Mucosa of gallbladder (tissue), 1 donor: ENCODE measurements at regions not wholly inside any gene's neighbourhood (a gene's known extent, or its start where the extent isn't known, plus 50 kb on each side); places are given as distances from the start of the nearest gene placed in this dataset.

Experiments used
- DNase-seq: peaks from one replicate; pipeline ENCODE4 v3.0.0-alpha.2; 2020; ENCODE audit warnings: low spot score
- donor health status: DM: no; HTN: no; CAD: no.

DNA sequence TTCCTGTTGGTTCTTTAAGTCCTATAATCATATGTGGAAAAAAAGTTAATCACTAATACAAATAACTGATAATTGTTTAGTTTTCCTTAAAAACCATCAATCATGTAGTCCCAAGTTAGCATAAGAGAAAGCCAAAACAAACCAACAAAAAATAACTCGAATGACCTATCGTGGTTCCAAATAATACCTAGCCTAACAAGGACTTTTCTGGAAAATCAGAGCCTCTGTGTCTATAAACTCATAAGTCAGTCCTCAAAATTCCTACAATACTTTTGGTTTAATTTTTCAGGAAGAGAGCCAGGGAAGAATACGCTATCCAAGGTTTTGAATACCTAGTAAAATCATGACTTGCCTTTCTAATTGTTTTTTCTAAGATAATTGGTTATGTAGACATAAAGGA is 975.3 kb upstream of the SOX9 start:
- DNase-seq, result no peak

GRCh38 chr17:71147906-71148305 is 972.9 kb upstream of the SOX9 start:
- DNase-seq, result no peak

DNA sequence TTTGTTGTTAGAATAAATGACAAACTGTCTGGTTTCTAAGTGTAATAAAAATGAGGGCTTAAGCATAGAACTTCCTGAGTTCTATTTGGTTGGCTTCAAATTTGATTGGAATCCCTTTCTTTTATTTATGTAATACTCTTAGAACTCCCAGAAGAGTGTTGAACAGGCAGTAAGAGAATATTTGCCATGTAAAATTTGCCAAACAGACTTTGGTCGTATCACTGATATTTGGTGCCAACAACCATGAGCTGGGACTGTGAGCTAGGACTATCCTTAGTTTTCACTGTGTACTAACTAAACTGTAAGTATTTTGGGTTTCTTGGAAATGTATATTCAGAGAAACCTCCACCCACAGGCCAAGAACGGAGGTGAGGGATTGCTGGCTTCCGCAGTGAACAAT is 971.2 kb upstream of the SOX9 start:
- no peak for DNase-seq

DNA sequence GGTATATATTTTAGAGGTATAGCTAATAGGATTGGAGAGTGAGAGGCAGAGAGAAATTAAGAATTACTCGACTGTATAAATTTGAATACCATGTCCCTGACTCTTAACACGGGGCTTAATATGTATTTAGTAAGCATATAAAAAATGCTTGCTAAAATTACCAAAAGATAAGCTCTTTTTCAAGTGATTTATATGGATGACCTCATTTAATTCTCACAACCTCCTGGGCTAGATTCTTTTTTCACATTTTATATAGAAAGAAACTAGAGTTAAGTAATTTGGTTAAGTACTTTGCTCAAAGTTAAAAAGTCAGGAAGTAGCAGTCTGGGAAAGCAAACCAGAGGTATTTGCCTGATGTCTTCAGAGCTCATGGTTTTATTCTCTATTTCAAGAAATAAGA is 963.5 kb upstream of the SOX9 start:
- no peak for DNase-seq

GRCh38 chr17:71158437-71158836 is 962.4 kb upstream of the SOX9 start:
- no peak for DNase-seq

- peak; percentile 74 for DNase-seq
These were observed 957.6 kb upstream of the SOX9 start for GRCh38 chr17:71163121-71163812.

GRCh38 chr17:71163813-71164122 is 957.1 kb upstream of the SOX9 start:
- DNase-seq, result no peak

- no peak for DNase-seq
These were observed 956.3 kb upstream of the SOX9 start for GRCh38 chr17:71164561-71164960.

GRCh38 chr17:71166311-71166710 is 954.5 kb upstream of the SOX9 start:
- DNase-seq, result no peak

GRCh38 chr17:71168053-71168741 is 952.6 kb upstream of the SOX9 start:
- no peak for DNase-seq

DNA sequence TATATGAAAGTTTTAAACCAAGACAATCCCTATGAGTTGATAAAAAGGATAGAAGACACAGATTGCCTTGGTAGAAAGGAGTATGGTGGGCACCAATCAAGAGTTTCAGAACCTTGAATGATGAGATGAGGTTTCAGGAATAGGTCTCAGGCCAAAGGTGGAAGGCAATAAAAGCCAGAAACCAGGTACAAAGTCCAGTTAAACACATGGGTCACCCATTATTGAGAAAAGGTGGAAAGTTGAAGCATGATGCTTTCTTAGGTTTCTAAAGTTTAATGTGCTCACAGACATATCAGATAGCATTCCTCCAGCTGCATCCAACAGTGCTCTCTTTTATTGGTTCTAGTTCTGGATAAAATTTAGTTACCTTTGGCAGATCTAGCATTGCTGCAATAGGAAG is 950.8 kb upstream of the SOX9 start:
- no peak for DNase-seq

DNA sequence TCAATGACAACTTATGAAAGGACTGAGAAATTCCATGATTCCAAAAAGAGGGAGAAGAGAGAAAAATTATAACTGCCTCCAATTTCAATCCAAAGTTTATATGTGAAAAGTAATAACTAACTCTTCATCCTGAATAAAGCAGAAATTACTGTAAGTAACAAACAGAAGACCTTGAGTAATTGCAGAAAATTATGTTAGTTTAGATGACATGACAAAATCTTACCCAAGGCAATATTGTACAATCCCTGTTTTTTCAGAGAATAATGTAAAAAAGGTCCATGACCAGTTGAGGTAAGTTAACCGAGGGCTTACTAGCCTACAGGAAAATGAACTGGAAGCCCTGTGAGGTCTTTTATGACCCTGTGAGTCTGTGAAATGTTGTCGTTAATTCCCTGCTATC is 949.5 kb upstream of the SOX9 start:
- no peak for DNase-seq

- DNase-seq, result no peak
These were observed 946.8 kb upstream of the SOX9 start for GRCh38 chr17:71173991-71174390.

GRCh38 chr17:71176331-71176730 is 944.5 kb upstream of the SOX9 start:
- no peak for DNase-seq

GRCh38 chr17:71176928-71177443 is 943.8 kb upstream of the SOX9 start:
- no peak for DNase-seq

GRCh38 chr17:71180801-71181385 is 939.9 kb upstream of the SOX9 start:
- no peak for DNase-seq

DNA sequence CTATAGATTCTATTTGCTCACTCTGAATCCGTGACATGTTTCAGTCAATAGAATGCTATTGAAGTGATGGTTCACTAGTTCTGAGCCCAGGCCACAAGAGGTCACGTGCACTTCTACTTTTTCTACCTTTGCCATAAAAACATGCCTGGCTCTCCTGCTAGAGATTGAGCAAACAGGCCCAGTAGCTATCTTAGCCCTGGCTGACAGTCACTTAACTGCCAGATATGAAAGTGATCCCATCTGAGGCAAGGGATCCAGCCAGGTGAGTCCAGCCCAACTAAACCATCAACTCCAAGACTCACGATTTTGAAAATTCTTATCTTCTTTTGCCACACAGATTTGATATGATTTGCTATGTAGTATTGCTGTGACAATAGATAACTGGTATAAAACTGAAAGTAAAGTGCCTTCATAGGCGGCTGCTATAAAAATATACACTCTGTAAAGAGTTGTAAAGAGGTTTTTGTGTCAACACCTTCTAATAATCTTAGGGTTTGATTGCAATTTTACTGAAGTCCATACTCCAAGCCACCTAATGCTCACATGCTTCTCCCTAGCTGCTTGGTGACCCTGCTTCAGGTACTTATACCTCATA is 937.7 kb upstream of the SOX9 start:
- DNase-seq, result no peak

DNA sequence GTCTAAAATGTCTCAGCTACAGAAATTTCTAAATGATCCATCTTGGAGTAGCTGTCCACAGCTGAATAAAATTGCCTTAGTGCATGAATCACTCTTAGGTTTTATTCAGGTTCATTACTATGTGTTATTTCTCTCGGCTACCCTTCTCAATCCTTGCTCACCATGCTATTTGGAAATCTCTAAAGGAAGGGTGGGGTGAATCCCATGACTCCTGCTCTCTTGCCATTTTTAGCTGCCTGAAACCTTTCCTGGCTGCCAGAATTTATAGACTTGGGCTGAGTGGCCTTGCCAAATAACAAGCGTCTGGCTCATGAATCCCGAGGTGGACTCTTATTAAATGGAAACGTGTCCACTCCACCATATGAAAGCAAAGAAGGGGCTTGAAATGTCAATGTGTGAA is 936.1 kb upstream of the SOX9 start:
- DNase-seq, result no peak

- no peak for DNase-seq
These were observed 933.5 kb upstream of the SOX9 start for GRCh38 chr17:71187145-71187878.

GRCh38 chr17:71188811-71189492 is 931.9 kb upstream of the SOX9 start:
- no peak for DNase-seq

DNA sequence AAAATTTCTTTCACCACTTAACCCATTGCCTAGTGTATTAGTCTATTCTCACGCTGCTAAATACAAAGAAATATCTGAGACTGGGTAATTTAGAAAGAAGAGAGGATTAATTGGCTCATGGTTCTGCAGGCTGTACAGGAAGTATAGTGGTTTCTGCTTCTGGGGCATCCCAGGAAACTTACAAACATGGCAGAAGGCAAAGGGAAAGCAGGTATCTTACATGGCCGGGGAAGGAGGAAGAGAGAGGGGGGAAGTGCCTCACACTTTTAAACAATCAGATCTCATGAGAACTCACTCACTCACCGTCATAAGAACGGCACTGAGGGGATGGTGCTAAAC is 931.4 kb upstream of the SOX9 start:
- no peak for DNase-seq

- no peak for DNase-seq
These were observed 928.7 kb upstream of the SOX9 start for GRCh38 chr17:71192039-71192555.
